ENCODE measurements at regions not wholly inside any gene's neighbourhood (a gene's known extent, or its start where the extent isn't known, plus 50 kb on each side); places are given as distances from the start of the nearest gene placed in this dataset.

- CTCF ChIA-PET = no interaction called here
- POLR2A ChIA-PET (ENCODE audit: unreplicated experiment) = no interaction called here
- DNase-seq (no peak), ATAC-seq (no peak)
- Histone ChIP-seq H3K9me3 (ENCODE audit: low read length) (no peaks in the 10 kb centered on the region), H3K36me3 (ENCODE audit: low read depth, low read length) (no peaks in the 10 kb centered on the region), H3K4me3 (ENCODE audit: low read length) (no peak overlapping the region), H4K20me1 (ENCODE audit: low read length) (no peaks in the 10 kb centered on the region), H3K9ac (ENCODE audit: low read length) (no peak overlapping the region), H3K27ac (ENCODE audit: low read length) (no peak overlapping the region), H2AFZ (ENCODE audit: low read length) (no peak overlapping the region), H3K9me2 (replicated peaks; ENCODE audit: low read length) (no peaks in the 10 kb centered on the region), H3K4me2 (ENCODE audit: low read length) (no peak overlapping the region), H3K27me3 (ENCODE audit: low read length) (peaks cover 61% of the 10 kb centered on the region), H3K4me1 (ENCODE audit: insufficient read depth, low read length) (no peaks in the 10 kb centered on the region), H3F3A (ENCODE audit: low read length, unreplicated experiment) (no peaks in the 10 kb centered on the region), H3K79me2 (ENCODE audit: low read length) (no peaks in the 10 kb centered on the region)
- intact Hi-C loops (cut with micrococcal nuclease) = no loop called here
- no peak for TF ChIP-seq EZH2 (IDR thresholded peaks at IDR 0.05; ENCODE audit: low read length, unreplicated experiment)
- TF ChIP-seq, protein P1, sequence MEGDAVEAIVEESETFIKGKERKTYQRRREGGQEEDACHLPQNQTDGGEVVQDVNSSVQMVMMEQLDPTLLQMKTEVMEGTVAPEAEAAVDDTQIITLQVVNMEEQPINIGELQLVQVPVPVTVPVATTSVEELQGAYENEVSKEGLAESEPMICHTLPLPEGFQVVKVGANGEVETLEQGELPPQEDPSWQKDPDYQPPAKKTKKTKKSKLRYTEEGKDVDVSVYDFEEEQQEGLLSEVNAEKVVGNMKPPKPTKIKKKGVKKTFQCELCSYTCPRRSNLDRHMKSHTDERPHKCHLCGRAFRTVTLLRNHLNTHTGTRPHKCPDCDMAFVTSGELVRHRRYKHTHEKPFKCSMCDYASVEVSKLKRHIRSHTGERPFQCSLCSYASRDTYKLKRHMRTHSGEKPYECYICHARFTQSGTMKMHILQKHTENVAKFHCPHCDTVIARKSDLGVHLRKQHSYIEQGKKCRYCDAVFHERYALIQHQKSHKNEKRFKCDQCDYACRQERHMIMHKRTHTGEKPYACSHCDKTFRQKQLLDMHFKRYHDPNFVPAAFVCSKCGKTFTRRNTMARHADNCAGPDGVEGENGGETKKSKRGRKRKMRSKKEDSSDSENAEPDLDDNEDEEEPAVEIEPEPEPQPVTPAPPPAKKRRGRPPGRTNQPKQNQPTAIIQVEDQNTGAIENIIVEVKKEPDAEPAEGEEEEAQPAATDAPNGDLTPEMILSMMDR (conservative IDR thresholded peaks at IDR 0.05; ENCODE audit: low read depth, low read length) = no peak
- no peak for TF ChIP-seq EZH2phosphoT487 (IDR thresholded peaks at IDR 0.05; ENCODE audit: borderline replicate concordance, low read length)
- BruUV-seq (replicated peaks) = no TSS peak
These were observed 252.7 kb upstream of the SDK2 start for GRCh38 chr17:73896966-73897365.

GRCh38 chr17:73899839-73900238, 255.6 kb upstream of the SDK2 start:
- Histone ChIP-seq H2AFZ (ENCODE audit: low read length) (no peak overlapping the region), H3K4me3 (ENCODE audit: low read length) (no peak overlapping the region), H3K4me2 (ENCODE audit: low read length) (no peak overlapping the region), H3K27me3 (ENCODE audit: low read length) (peaks cover 72% of the 10 kb centered on the region), H4K20me1 (ENCODE audit: low read length) (no peaks in the 10 kb centered on the region), H3K9ac (ENCODE audit: low read length) (no peak overlapping the region), H3F3A (ENCODE audit: low read length, unreplicated experiment) (no peaks in the 10 kb centered on the region), H3K9me2 (replicated peaks; ENCODE audit: low read length) (no peaks in the 10 kb centered on the region), H3K9me3 (ENCODE audit: low read length) (no peaks in the 10 kb centered on the region), H3K36me3 (ENCODE audit: low read depth, low read length) (no peaks in the 10 kb centered on the region), H3K79me2 (ENCODE audit: low read length) (no peaks in the 10 kb centered on the region), H3K4me1 (ENCODE audit: insufficient read depth, low read length) (no peaks in the 10 kb centered on the region), H3K27ac (ENCODE audit: low read length) (no peak overlapping the region)
- CTCF ChIA-PET = no interaction called here
- ATAC-seq (no peak), DNase-seq (no peak)
- no peak for TF ChIP-seq EZH2phosphoT487 (IDR thresholded peaks at IDR 0.05; ENCODE audit: borderline replicate concordance, low read length)
- TF ChIP-seq, protein P1 (conservative IDR thresholded peaks at IDR 0.05; ENCODE audit: low read depth, low read length) = no peak
- TF ChIP-seq EZH2 (IDR thresholded peaks at IDR 0.05; ENCODE audit: low read length, unreplicated experiment) = no peak
- BruUV-seq (replicated peaks) = no TSS peak
- POLR2A ChIA-PET (ENCODE audit: unreplicated experiment) = no interaction called here
- intact Hi-C loops (cut with micrococcal nuclease) = no loop called here

- H3K79me2 ChIP-seq (ENCODE audit: low read length) = no peaks in the 10 kb centered on the region
- H3K27ac ChIP-seq (ENCODE audit: low read length) = no peak overlapping the region
- TF ChIP-seq EZH2 (IDR thresholded peaks at IDR 0.05; ENCODE audit: low read length, unreplicated experiment) (no peak), EZH2phosphoT487 (IDR thresholded peaks at IDR 0.05; ENCODE audit: borderline replicate concordance, low read length) (no peak)
- TF ChIP-seq, protein P1 (conservative IDR thresholded peaks at IDR 0.05; ENCODE audit: low read depth, low read length) = no peak
- intact Hi-C loops (cut with micrococcal nuclease) = no loop called here
- no peak overlapping the region for H2AFZ ChIP-seq (ENCODE audit: low read length)
- H3K9ac ChIP-seq (ENCODE audit: low read length) = no peak overlapping the region
- no peak overlapping the region for H3K4me3 ChIP-seq (ENCODE audit: low read length)
- DNase-seq (no peak), ATAC-seq (no peak)
- no TSS peak for BruUV-seq (replicated peaks)
- H3K4me2 ChIP-seq (ENCODE audit: low read length) = no peak overlapping the region
- H3K9me2 ChIP-seq (replicated peaks; ENCODE audit: low read length) = no peaks in the 10 kb centered on the region
- ChIA-PET POLR2A (ENCODE audit: unreplicated experiment) (no interaction called here), CTCF (no interaction called here)
- H3K4me1 ChIP-seq (ENCODE audit: insufficient read depth, low read length) = no peaks in the 10 kb centered on the region
- peaks cover 67% of the 10 kb centered on the region for H3K27me3 ChIP-seq (ENCODE audit: low read length)
- H4K20me1 ChIP-seq (ENCODE audit: low read length) = no peaks in the 10 kb centered on the region
- H3K9me3 ChIP-seq (ENCODE audit: low read length) = no peaks in the 10 kb centered on the region
- no peaks in the 10 kb centered on the region for H3K36me3 ChIP-seq (ENCODE audit: low read depth, low read length)
- no peaks in the 10 kb centered on the region for H3F3A ChIP-seq (ENCODE audit: low read length, unreplicated experiment)
These were observed 256.3 kb upstream of the SDK2 start for GRCh38 chr17:73900516-73900915.

Data from PC-3 (cell line).